Stimulated activated CD8-positive, alpha-beta memory T cell treated with anti-CD3 and anti-CD28 coated beads, Interleukin-7, amount 100 ng/mL, for 24 hours (primary cell): ENCODE measurements at regions not wholly inside any gene's neighbourhood (a gene's known extent, or its start where the extent isn't known, plus 50 kb on each side); places are given as distances from the start of the nearest gene placed in this dataset.
"Not testable (repeated sequence)": the region's sequence is repeated elsewhere in the genome, so short reads cannot be mapped to it uniquely, and the experiment has no call there.

Experiments
- DNase-seq: peaks from one replicate; pipeline ENCODE4 v3.0.0-alpha.2; 2020; ENCODE audit warnings: low read depth

DNA sequence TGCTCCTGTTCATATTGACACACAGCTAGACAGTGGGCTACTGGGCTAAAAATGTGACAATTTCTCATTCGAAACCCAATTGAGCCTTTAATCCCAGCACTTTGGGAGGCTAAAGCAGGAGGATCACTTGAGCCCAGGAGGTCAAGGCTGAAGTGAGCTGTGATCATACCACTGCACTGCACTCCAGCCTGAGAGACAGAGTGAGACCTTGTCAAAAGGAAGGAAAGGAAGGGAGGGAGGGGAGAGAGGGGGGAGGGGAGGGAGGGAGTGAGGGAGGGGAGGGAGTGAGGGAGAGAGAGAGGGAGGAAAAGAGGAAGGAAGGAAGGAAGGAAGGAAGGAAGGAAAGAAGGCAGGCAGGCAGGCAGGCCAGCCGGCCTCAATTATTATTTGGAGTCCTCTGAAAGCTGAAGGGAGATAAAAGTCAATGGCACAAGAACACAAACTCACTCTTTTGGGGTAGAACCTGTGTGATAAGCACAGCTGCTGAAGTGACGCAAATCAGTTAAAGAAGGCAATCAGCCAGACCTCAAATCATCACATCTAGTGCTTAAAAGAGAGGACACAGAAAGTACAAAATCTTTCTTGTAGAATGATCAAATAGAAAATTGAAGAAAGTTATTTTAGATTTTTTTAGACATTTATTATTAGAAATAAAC lies 98.1 kb downstream of the CCDC71L start:
- no peak for DNase-seq

DNA sequence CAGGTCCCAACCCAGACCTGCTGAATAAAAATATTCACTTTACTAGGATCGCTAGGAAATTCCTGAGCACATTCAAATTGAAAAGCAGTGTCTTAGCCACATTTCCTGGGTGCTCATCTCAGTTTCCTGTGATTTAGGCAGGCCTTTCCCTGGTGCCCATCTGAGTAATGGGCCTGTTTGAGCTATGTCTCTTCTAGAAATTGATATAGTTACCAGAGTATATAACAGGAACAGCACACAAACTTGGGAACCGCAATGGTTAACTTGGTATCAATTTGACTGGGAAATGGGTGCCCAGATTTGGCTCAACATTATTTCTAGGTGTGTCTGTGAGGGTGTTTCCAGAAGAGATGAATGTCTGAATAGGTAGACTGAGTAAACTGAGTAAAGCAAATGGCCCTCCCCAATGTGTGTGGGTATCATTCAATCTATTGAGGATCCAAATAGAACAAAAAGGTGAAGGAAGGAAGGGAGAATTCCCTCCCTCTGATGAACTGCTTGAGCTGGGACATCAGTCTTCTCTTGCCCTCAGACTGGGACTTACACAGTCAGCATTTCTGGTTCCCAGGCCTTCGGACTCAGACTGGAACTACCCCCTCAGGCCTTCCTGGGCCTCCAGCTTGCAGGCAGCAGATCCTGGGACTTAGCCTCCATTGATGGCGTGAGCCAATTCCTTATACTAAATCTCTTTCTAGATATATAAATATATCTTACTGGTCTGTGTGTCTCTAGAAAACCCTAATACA lies 99.1 kb downstream of the CCDC71L start:
- DNase-seq, result no peak

DNA sequence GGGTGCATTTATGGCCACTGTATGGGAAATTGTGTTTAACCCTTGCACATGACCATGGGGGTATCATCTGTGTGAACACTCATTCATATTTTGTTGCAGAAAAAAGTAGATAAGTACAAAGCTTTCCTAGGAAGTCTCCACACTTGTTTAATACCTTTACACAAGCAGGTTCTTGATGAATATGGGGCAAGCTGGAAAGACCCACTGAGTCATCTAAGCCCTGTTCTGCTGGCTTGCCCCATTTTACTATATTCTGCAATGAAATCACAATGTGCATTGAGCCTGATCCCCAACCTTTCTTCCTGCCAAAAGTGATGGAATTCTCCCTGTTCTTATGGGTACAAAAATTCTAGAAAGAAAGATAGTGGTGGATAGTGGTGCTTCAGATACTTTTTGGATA lies 99.8 kb downstream of the CCDC71L start:
- DNase-seq, result no peak

DNA sequence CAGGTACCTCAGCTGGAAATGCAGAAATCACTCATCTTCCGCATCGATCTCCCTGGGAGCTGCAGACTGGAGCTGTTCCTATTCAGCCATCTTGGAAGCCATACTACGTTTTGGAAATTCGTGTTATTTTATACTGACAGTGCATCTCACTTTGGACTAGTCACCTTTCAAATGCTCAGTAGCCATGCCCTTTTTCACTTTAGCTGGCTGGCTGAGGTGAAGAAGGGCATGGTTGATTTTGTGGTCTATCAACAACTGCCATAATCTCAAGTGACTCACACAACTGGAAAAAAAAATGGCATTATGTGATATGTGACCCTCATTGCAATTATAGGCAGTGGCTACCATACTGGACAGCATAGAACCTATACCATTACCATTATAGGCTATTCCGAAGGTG lies 100.5 kb downstream of the CCDC71L start:
- no peak for DNase-seq

DNA sequence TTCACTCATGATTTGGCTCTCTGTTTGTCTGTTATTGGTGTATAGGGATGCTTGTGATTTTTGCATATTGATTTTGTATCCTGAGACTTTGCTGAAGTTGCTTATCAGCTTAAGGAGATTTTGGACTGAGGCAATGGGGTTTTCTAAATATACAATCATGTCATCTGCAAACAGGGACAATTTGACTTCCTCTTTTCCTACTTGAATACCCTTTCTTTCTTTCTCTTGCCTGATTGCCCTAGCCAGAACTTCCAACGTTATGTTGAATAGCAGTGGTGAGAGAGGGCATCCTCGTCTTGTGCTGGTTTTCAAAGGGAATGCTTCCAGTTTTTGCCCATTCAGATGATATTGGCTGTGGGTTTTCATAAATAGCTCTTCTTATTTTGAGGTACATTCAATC lies 104.7 kb downstream of the CCDC71L start:
- DNase-seq, result not testable (repeated sequence)

DNA sequence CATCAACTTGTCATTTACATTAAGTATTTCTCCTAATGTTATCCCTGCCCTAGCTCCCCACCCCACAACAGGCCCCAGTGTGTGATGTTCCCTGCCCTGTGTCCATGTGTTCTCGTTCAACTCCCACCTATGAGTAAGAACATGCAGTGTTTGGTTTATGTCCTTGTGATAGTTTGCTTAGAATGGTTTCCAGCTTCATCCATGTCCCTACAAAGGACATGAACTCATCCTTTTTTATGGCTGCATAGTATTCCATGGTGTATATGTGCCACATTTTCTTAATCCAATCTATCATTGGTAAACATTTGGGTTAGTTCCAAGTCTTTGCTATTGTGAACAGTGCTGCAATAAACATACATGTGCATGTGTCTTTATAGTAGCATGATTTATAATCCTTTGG lies 106.3 kb downstream of the CCDC71L start:
- not testable (repeated sequence) for DNase-seq

DNA sequence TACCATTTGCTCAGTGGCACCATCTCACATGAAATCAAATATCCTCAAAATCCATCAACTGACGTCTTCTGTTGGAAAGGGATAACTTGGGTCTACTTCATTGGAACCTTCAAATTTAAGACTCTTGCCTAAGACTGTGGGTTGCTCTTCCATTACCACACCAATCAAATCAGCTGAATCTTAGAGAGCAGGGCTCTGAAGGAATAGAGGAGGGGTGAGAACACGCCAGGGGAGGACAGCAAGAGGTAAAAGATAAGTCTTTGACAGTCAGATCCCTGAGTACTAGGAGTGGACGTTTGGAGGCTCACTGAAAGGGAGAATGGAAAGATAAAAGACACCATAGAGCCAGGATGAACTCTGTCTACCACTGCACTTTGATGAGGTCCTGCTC lies 107.5 kb downstream of the CCDC71L start:
- no peak for DNase-seq

DNA sequence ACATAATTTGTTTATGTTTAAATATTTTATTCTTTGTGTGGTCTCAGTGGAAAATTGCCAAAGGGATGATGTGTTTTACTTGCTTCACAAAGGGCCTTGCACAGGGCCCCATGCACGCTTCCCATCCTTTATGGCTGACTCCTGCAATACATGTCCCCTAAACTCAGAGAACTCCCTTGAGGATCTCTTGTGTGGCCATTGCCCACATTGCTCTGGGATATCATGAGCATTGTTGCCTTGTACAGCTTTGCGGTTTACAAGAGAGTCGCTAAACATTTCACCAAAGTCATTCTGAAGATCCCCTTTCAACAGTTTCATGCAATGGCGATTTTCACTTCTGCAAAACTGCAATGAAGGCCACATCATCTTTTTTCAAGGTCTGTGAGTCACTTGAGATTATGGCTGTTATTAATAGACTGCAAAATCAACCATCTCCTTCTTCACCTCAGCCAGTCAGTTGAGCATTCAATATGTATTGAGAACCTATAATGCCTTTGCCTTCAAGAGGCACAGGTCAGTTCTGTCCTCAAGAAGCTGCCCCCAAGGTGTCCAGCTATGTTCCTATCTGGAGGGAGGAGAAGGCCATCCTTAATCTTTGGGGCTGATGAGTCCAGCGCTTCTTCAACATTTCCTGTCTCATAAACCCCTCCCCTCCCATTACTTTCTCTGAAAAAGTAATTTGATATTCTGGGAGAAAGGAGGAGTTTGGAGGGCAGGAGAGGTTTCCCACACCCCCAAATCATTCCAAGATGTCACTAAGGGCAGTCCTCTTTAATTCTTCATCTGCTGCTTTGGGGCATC lies 108.1 kb downstream of the CCDC71L start:
- no peak for DNase-seq

DNA sequence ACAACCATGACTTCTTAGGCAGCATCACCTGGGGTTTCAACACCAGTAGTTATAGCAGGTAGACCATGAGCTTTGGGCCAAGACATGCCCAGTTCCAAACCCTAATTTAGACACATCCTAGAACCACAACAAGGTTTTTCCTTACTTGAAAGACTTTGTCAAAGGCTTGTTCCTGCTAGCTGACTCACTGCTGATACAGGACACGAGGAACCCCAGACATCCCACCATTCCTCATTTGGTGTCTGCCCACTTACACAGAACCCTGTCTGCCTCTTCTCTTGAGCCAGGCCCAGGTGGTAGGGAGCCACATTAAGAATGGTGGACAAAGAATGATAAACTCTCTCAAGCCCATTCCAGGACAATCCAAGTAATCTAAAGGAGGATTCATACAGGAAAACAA lies 109.0 kb downstream of the CCDC71L start:
- DNase-seq, result no peak

DNA sequence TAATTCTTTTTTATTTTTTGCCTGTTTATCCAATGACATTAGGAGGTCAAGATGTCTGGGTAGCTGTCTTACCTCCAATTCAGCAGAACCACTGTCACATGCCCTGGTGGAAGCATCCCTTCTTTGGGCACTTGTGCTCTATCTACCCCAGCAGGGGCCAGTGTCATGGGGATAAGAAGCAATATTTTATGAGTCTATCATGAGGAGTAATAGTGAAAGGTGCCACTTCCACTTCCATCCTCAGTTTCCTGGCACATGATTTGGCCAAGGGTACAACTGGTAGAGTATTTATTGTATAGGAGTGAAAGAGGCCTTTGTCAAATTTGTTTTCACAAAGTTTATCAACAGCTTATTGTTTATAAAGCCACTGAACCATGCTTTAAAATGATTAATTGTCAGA lies 112.5 kb downstream of the CCDC71L start:
- DNase-seq, result no peak

DNA sequence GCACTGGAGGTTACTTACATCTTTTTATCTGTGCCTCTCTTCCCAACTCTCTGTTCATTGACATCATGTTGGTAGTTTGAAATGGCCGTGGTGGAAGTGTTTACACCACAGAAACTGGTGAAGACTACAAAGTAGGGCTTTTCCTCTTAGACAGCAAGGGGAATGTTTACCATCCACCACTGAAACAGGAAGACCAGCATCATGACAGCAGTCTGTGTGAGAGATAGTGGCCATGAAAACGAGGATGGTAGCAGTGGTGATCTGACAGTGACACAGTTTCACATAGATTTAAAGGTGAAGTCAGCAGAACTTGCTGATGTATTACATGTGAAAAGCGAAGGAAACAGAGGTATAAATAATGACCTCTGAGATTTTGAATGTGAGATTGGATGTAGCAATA lies 115.7 kb downstream of the CCDC71L start:
- DNase-seq, result no peak

DNA sequence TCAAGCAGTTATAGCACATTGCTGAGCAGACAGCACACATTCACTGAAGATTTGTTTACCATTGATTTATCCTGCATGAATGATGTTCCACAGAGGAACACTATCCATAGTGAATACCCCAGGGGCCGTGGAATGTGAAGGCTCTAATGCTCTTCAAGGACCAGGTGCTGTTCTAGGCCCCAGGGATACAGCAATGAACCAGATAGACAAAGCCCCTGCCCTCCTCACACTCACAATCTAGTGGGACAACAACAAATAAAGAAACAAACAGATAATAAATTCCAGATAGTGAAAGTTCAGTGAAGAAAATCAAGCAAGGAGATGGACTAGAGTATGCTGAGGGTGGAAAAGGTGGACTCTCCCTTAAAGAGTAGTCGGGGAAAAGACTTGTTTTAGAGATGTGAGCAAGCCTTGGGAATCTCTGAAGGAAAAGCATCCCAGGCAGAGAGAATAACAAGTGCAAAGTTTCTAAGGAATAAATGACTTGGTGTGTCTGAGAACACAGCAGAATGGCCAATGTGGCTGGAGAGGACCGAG lies 117.7 kb downstream of the CCDC71L start:
- DNase-seq, result no peak

DNA sequence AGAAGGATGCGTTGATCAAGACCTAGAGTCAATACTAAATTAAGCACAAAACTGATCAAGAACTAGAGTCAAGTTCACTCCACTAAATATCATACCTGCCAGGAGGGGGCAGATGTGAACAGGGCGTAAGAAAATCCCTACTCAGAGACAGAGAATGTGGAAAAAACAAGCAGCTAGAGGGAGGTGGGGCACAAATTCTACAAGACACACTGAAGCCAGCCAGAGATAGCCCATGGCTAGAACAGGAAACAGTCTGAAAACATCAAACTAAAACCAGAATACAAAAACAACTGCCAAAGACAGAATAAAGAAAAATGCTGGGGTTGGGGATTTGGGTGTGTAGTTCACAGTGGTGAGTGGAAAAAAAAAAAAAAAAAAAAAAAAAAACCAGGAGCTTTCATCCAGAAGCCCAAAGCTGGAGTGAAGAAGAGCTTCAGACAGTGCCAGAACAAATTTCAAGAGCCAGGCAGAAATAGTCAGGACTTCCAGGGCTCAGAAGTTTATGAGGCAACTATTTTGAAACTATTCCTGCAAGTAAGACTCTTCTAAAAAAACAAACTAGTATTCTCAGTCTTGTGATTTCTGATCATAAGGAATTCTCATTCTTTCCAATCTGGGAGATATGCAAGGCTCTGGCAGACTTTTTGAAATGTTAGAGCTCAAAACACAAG lies 118.3 kb downstream of the CCDC71L start:
- DNase-seq, result peak; percentile 3

DNA sequence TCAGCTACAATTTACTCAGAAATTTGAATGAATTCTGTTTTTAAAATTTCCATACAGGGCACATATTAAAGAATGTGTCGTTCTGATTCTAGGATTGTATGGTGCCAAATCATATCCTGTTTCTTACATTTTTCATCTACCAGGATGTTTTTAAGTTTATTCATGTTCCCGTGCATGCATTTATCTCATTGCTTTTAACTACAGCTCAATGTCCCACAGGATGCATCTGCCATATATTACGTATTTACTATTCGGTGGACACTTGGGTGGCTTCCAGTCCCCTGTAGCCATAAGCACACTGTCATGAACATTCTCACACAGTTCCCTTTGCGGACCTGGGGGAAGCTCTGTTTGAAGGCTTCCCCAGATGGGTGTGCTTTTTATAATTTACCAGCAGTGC lies 122.3 kb downstream of the CCDC71L start:
- DNase-seq, result no peak

DNA sequence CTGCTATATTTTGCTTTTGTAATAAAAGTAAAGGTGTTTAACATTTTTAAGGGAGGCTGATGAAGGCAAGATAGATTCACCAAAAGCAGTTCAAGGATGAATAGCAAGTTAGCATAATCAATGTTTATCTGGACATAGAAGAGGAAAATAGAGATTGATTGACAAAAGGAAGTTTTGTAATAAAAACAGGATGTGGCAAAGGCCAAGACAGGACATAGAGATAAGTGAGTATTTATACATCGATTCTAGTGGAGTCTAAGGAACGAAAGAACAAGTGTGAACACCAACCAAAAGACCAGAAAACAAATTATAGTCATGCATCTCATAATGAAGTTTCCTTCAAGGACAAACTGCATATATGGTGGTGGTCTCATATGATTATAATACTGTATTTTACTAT lies 123.8 kb downstream of the CCDC71L start:
- no peak for DNase-seq

DNA sequence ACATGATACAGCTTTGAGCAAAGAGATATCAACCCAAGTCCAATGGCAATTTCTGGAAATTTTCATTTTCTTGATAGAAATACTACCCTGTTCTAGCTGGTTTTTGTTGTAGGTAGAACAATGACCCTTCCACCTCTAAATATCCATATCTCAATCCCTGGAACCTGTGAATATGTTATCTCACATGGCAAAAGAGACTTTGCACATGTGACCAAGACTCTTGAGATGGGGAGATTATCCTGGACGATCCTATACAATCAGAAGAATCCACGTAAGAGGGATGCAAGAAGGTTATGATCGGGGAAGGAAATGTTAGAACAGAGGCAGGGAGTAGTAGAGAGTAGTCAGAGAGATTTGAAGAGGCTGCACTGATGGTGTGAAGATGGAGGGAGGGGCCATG lies 124.9 kb downstream of the CCDC71L start:
- no peak for DNase-seq

DNA sequence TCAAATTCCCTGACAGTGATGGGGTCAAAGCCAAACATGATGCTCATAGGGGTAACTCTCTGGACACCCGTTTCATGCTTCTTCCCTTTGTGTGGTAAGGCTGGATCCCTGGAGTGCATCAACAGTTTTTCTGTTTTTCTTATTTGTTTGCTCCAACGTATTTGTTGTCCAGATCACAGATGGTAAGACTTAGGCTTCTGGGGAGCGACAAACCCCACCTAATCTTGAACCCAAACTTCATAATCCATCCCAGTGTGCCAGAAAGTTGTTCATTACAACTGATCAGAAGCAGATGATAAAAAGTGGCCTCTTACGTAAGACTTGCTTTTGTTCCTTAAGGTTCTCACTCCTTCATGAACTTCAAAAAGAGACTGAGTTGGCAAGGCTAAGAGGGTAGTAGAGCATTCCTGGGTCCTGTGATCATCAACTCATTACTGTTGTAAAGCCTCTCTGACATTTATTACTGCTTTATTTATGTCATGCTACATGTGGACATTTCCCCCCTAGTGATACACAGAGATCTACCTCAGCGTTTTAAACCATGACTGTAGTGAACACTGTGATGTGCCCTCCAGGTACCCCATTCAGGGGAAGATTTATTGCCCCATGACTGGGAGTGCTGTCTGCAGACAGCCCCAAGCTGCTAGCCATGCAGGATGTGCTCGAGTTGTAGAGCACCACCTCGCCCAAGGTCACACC lies 125.6 kb downstream of the CCDC71L start:
- DNase-seq, result no peak

DNA sequence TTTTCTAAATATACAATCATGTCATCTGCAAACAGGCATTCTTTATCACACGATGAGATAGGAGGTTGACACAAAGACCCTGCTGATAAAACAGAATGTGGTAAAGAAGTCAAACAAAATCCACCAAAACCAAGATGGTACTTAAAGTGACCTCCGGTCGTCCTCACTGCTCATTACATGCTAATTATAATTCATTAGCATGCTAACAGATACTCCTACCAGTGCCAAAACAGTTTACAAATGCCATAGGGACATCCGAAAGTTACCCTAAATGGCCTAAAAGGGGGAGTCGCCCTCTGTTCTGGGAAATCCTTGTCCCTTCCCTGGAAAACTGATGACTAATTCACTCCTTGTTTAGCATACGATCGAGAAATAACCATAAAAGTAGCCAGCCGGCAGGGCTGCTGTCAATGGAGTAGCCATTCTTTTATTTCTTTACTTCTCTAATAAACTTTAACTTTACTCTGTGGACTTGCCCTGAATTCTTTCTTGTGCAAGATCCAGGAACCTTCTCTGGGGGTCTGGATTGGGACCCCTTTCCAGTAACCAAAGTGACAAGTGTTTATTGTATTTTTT lies 126.6 kb downstream of the CCDC71L start:
- no peak for DNase-seq

DNA sequence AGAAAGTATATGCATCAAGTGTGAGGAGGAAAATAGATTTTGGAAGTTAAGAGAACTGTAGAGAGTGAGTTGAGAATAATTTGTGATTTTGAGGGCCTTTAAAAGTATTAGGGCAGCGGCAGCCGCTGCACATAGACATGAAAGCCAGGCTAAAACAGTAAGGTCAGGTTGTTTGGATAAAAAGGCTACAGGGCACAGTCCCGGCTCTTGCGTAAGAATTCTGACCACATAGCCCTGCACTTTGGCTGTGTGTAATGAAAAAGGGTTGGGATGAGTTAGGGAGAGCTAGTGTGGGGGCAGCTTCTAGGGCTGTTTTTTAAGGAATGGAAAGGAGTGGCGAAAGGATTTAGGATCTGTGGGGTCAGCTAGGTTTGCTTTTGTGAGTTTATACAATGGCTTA lies 130.8 kb downstream of the CCDC71L start:
- DNase-seq, result not testable (repeated sequence)

DNA sequence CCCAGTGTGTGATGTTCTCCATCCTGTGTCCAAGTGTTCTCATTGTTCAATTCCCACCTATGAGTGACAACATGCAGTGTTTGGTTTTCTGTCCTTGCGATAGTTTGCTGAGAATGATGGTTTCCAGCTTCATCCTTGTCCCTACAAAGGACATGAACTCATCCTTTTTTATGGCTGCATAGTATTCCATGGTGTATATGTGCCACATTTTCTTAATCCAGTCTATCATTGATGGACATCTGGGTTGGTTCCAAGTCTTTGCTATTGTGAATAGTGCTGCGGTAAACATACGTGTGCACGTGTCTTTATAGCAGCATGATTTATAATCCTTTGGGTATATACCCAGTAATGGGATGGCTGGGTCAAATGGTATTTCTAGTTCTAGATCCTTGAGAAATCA lies 134.3 kb downstream of the CCDC71L start:
- not testable (repeated sequence) for DNase-seq

DNA sequence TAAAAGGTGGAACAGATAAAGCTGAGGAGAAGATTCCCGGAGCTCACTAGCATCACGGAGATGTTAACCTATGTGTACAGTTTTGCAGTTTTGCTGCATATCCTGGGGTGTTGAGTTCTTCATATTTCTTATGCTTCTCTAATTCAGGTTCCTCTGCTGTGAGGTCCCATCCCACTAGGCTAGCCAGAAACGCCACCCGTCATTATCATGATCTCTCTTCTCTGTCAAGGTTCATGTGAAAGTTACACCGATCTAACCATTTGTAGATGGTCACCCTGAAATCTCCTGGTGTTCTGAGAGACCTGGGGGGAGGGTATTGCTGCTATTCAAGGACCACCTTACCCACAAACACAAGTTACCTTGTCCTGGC lies 136.3 kb downstream of the CCDC71L start:
- DNase-seq, result no peak
